DMS153 treated with DMSO at 0.1 percent for 48 hours (cell line): ENCODE measurements at regions not wholly inside any gene's neighbourhood (a gene's known extent, or its start where the extent isn't known, plus 50 kb on each side); places are given as distances from the start of the nearest gene placed in this dataset.
"Not testable (repeated sequence)": the region's sequence is repeated elsewhere in the genome, so short reads cannot be mapped to it uniquely, and the experiment has no call there.

Experiments used
- DNase-seq: peaks from one replicate; lab custom pipeline; 2025; ENCODE audit not compliant: unreplicated experiment; lab: John Stamatoyannopoulos, UW

- no peak for DNase-seq
These were observed 333.9 kb downstream of the SRGAP2C start for GRCh38 chr1:121518726-121519041.

- DNase-seq, result peak; percentile 71
These were observed 334.4 kb downstream of the SRGAP2C start for GRCh38 chr1:121519042-121519755.

- not testable (repeated sequence) for DNase-seq
These were observed 335.0 kb downstream of the SRGAP2C start for GRCh38 chr1:121519756-121520286.

GRCh38 chr1:121522061-121522759 is 337.4 kb downstream of the SRGAP2C start:
- no peak for DNase-seq

GRCh38 chr1:121523112-121523511 is 338.3 kb downstream of the SRGAP2C start:
- DNase-seq, result not testable (repeated sequence)

- no peak for DNase-seq
These were observed 340.6 kb downstream of the SRGAP2C start for GRCh38 chr1:121525355-121525754.

GRCh38 chr1:121528958-121529357 is 344.2 kb downstream of the SRGAP2C start:
- not testable (repeated sequence) for DNase-seq

- not testable (repeated sequence) for DNase-seq
These were observed 345.3 kb downstream of the SRGAP2C start for GRCh38 chr1:121530026-121530425.

- not testable (repeated sequence) for DNase-seq
These were observed 347.0 kb downstream of the SRGAP2C start for GRCh38 chr1:121531747-121532146.

GRCh38 chr1:121538148-121538547 is 353.4 kb downstream of the SRGAP2C start:
- DNase-seq, result not testable (repeated sequence)

- no peak for DNase-seq
These were observed 354.3 kb downstream of the SRGAP2C start for GRCh38 chr1:121538943-121539575.

- not testable (repeated sequence) for DNase-seq
These were observed 359.2 kb downstream of the SRGAP2C start for GRCh38 chr1:121543988-121544387.

- DNase-seq, result no peak
These were observed 359.7 kb downstream of the SRGAP2C start for GRCh38 chr1:121544500-121544899.

GRCh38 chr1:121545899-121546298 is 361.1 kb downstream of the SRGAP2C start:
- DNase-seq, result not testable (repeated sequence)

- no peak for DNase-seq
These were observed 362.2 kb downstream of the SRGAP2C start for GRCh38 chr1:121546830-121547591.

- DNase-seq, result not testable (repeated sequence)
These were observed 363.0 kb downstream of the SRGAP2C start for GRCh38 chr1:121547726-121548125.

- not testable (repeated sequence) for DNase-seq
These were observed 366.0 kb downstream of the SRGAP2C start for GRCh38 chr1:121550817-121551216.

GRCh38 chr1:121551491-121551890 is 366.7 kb downstream of the SRGAP2C start:
- not testable (repeated sequence) for DNase-seq

- not testable (repeated sequence) for DNase-seq
These were observed 371.8 kb downstream of the SRGAP2C start for GRCh38 chr1:121556560-121556959.

- DNase-seq, result not testable (repeated sequence)
These were observed 373.3 kb downstream of the SRGAP2C start for GRCh38 chr1:121558034-121558433.

- DNase-seq, result no peak
These were observed 373.7 kb downstream of the SRGAP2C start for GRCh38 chr1:121558514-121558913.
